ENCODE measurements at regions not wholly inside any gene's neighbourhood (a gene's known extent, or its start where the extent isn't known, plus 50 kb on each side); places are given as distances from the start of the nearest gene placed in this dataset.

DNA sequence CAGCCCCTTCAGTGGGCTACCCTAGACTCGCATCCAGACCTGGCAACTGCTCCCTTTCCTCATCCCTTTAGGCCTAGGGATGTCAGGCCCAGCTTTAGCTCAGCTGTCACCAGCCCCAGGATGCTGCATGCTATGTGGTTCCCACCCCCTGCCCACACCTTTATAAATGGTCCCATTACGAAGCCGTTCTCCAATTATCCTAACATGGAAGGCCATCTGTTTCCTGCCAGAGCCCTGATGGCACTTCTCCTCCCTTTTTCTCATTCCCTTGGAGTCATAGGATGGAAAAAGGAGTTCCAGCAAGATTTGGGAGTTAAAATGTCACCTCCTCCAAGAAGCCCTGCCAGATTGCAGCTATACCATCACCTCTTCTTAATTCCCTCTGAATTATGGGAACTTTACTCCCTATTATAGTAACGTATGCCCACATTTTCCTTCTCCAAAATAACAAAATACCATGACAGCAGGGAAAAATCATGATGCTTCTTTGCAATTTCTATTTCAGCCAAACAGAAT lies 205.0 kb upstream of the GRIK3 start:
- Histone ChIP-seq H3K4me2 (no peak overlapping the region), H3K27me3 (ENCODE audit: insufficient read depth, low read depth) (peaks cover 37% of the 10 kb centered on the region), H3K9ac (no peak overlapping the region), H3K79me2 (ENCODE audit: insufficient read depth, low read depth) (no peaks in the 10 kb centered on the region), H2AFZ (ENCODE audit: low read depth) (no peak overlapping the region), H3K36me3 (ENCODE audit: insufficient read depth) (no peaks in the 10 kb centered on the region), H3K4me3 (IDR thresholded peaks at IDR 0.05; ENCODE audit: insufficient read depth, low read depth, low read length) (no peak overlapping the region), H4K20me1 (ENCODE audit: insufficient read depth) (no peaks in the 10 kb centered on the region), H3K27ac (no peak overlapping the region), H3K4me1 (ENCODE audit: low read depth, poor library complexity, severe bottlenecking) (no peaks in the 10 kb centered on the region)
- TF ChIP-seq, protein P1, sequence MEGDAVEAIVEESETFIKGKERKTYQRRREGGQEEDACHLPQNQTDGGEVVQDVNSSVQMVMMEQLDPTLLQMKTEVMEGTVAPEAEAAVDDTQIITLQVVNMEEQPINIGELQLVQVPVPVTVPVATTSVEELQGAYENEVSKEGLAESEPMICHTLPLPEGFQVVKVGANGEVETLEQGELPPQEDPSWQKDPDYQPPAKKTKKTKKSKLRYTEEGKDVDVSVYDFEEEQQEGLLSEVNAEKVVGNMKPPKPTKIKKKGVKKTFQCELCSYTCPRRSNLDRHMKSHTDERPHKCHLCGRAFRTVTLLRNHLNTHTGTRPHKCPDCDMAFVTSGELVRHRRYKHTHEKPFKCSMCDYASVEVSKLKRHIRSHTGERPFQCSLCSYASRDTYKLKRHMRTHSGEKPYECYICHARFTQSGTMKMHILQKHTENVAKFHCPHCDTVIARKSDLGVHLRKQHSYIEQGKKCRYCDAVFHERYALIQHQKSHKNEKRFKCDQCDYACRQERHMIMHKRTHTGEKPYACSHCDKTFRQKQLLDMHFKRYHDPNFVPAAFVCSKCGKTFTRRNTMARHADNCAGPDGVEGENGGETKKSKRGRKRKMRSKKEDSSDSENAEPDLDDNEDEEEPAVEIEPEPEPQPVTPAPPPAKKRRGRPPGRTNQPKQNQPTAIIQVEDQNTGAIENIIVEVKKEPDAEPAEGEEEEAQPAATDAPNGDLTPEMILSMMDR (conservative IDR thresholded peaks at IDR 0.05; ENCODE audit: low read depth, low read length), result no peak

DNA sequence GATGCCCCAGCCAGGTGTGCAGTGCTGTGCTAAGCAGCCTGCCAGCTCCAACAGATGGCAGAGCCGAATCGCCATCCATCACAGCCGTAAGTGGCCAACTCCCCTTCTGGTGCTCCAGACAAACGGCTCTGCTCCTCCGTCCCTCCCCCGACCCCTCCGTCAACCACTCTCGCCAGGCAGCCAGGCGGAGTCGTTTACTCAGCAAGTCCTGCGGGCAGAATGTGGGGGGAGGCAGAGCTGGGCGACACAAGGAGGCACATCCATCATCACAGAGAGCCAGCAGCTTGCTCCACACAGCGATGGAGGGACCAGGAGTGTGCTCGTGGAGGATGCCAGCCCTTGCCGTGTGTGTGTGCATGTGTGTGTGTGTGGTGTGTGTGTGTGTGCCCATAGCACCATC lies 206.6 kb upstream of the GRIK3 start:
- peaks cover 36% of the 10 kb centered on the region for H3K27me3 ChIP-seq (ENCODE audit: insufficient read depth, low read depth)
- no peaks in the 10 kb centered on the region for H3K36me3 ChIP-seq (ENCODE audit: insufficient read depth)
- TF ChIP-seq, protein P1 (conservative IDR thresholded peaks at IDR 0.05; ENCODE audit: low read depth, low read length), result no peak

DNA sequence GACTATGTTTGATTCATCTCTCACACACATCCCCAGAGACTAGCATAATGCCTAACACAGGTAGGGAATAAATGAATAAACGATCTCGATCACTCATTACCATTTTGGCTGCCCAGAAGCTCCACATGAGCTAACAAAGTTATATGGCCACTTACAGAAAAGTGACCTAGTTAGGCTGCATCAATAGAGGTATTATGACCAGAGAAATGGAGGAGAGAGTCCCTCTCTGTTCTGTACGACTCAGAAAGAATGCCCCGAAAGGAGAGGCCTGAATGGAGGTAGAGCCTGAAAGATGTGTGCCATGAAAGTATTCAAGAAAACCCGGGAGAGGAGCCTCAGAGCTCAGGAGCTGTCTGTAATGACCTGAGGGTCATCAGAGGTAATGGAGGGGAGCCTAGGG lies 208.2 kb upstream of the GRIK3 start:
- peaks cover 33% of the 10 kb centered on the region for H3K27me3 ChIP-seq (ENCODE audit: insufficient read depth, low read depth)

More for the DNA sequence above, 206.6 kb upstream of the GRIK3 start:
- Histone ChIP-seq H4K20me1 (ENCODE audit: insufficient read depth) (no peaks in the 10 kb centered on the region), H3K9ac (no peak overlapping the region), H2AFZ (ENCODE audit: low read depth) (no peak overlapping the region), H3K27ac (no peak overlapping the region), H3K79me2 (ENCODE audit: insufficient read depth, low read depth) (no peaks in the 10 kb centered on the region), H3K4me1 (ENCODE audit: low read depth, poor library complexity, severe bottlenecking) (no peaks in the 10 kb centered on the region), H3K4me2 (no peak overlapping the region), H3K4me3 (IDR thresholded peaks at IDR 0.05; ENCODE audit: insufficient read depth, low read depth, low read length) (no peak overlapping the region)

DNA sequence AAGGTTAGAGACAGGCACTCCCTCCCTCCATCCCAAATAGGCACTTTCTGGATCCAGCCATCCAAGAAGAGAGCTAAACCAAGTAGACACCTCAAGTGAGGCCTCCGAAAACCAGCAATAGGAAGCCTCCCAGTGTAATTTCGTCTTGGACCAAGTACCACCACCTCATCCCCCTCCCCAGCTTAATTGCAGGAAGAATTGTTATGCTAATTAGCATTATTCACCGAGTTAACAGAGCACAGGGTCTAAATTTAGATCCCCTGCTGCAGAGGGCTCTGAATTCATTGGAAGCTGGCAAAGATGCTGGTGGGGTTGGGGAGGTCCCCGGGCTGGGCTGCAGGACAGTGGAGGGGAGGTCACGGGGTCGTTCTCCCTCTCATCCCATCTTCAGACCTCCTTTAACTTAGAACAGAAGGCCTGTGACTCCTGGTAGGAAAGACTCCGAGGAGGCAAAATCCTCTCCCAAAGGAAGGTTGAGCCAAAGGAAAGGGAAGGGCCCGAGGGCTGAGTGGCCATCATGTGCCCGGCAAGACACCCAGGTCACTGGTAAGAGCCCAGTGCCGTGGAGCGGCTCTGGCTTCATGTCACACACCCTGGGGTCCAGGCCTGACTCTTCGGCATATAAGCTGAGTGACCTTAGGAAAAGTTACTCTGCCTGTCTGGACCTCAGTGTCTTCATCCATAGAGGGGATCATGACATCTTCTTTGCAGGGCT lies 209.2 kb upstream of the GRIK3 start:
- Histone ChIP-seq H3K9ac (no peak overlapping the region), H4K20me1 (ENCODE audit: insufficient read depth) (no peaks in the 10 kb centered on the region), H2AFZ (ENCODE audit: low read depth) (no peak overlapping the region), H3K4me1 (ENCODE audit: low read depth, poor library complexity, severe bottlenecking) (no peaks in the 10 kb centered on the region), H3K27me3 (ENCODE audit: insufficient read depth, low read depth) (peaks cover 28% of the 10 kb centered on the region; the same call in 1 of the 2 replicates), H3K4me2 (no peak overlapping the region), H3K27ac (no peak overlapping the region), H3K36me3 (ENCODE audit: insufficient read depth) (no peaks in the 10 kb centered on the region), H3K79me2 (ENCODE audit: insufficient read depth, low read depth) (no peaks in the 10 kb centered on the region), H3K4me3 (IDR thresholded peaks at IDR 0.05; ENCODE audit: insufficient read depth, low read depth, low read length) (no peak overlapping the region)
- TF ChIP-seq, protein P1 (conservative IDR thresholded peaks at IDR 0.05; ENCODE audit: low read depth, low read length), result no peak

More for the DNA sequence above, 208.2 kb upstream of the GRIK3 start:
- no peak overlapping the region for H3K27ac ChIP-seq
- no peak overlapping the region for H2AFZ ChIP-seq (ENCODE audit: low read depth)
- H3K4me3 ChIP-seq (IDR thresholded peaks at IDR 0.05; ENCODE audit: insufficient read depth, low read depth, low read length), result no peak overlapping the region
- no peak overlapping the region for H3K4me2 ChIP-seq
- no peaks in the 10 kb centered on the region for H3K36me3 ChIP-seq (ENCODE audit: insufficient read depth)
- H4K20me1 ChIP-seq (ENCODE audit: insufficient read depth), result no peaks in the 10 kb centered on the region
- H3K79me2 ChIP-seq (ENCODE audit: insufficient read depth, low read depth), result no peaks in the 10 kb centered on the region
- H3K4me1 ChIP-seq (ENCODE audit: low read depth, poor library complexity, severe bottlenecking), result no peaks in the 10 kb centered on the region
- TF ChIP-seq, protein P1 (conservative IDR thresholded peaks at IDR 0.05; ENCODE audit: low read depth, low read length), result no peak
- no peak overlapping the region for H3K9ac ChIP-seq
